K562 (cell line): ENCODE measurements at regions not wholly inside any gene's neighbourhood (a gene's known extent, or its start where the extent isn't known, plus 50 kb on each side); places are given as distances from the start of the nearest gene placed in this dataset.

Source experiments
- BRD9 ChIP-seq: fragments of 450-650 bp; IDR thresholded peaks from 2 replicates; pipeline ENCODE4 v1.6.1; 2018; ENCODE audit warnings: low read depth; ENCODE audit not compliant: partially characterized antibody
- GTF2F1 ChIP-seq: IDR thresholded peaks from 2 replicates; pipeline ENCODE4 v1.6.1; 2011; ENCODE audit warnings: low read depth, low read length, improper control_type of control experiment
- HMGN3 ChIP-seq: IDR thresholded peaks from 2 replicates; pipeline ENCODE4 v1.6.1; 2011; ENCODE audit warnings: borderline replicate concordance, low read depth, mild to moderate bottlenecking, mixed read lengths, low read length; ENCODE audit not compliant: insufficient read length; ENCODE audit errors: extremely low read depth
- JUND ChIP-seq, 2 experiments: IDR thresholded peaks; 2 replicates in 1 of 2; 3 replicates in 1 of 2; pipeline ENCODE4 v1.6.1; 2011; ENCODE audit warnings: borderline replicate concordance in 2 of 2, low read depth in 2 of 2, low read length in 2 of 2, improper control_type of control experiment in 1 of 2, missing biosample characterization in 1 of 2, missing genetic modification characterization in 1 of 2, missing genetic modification reagents in 1 of 2
- MTA3 ChIP-seq: fragments of 450-650 bp; formaldehyde crosslinking; IDR thresholded peaks from 2 replicates; pipeline ENCODE4 v1.6.1; 2017; ENCODE audit warnings: mild to moderate bottlenecking, borderline replicate concordance
- NEUROD1 ChIP-seq: fragments of 150-350 bp; IDR thresholded peaks from 2 replicates; pipeline ENCODE4 v1.6.1; 2014; ENCODE audit warnings: borderline replicate concordance, low read length, low read depth; ENCODE audit not compliant: partially characterized antibody
- NFE2 ChIP-seq: IDR thresholded peaks from 2 replicates; pipeline ENCODE4 v1.6.1; 2014; ENCODE audit warnings: antibody characterized with exemption, low read depth
- POU5F1 ChIP-seq: fragments of 150-350 bp; IDR thresholded peaks from 2 replicates; pipeline ENCODE4 v1.6.1; 2014; ENCODE audit warnings: borderline replicate concordance, low read length, low read depth, mild to moderate bottlenecking; ENCODE audit not compliant: partially characterized antibody
- RBM39 ChIP-seq: fragments of 200-400 bp; formaldehyde crosslinking; optimal IDR thresholded peaks from 2 replicates; pipeline ENCODE3; 2018; ENCODE audit warnings: low read depth, low read length
- RCOR1 ChIP-seq, 2 experiments: IDR thresholded peaks; 2 replicates each; pipeline ENCODE4 v1.6.1; 2012; ENCODE audit warnings: low read depth in 2 of 2, low read length in 2 of 2, borderline replicate concordance in 1 of 2, improper control_type of control experiment in 1 of 2
- YY1 ChIP-seq, 3 experiments: IDR thresholded peaks; 2 replicates each; pipeline ENCODE4 v1.6.1; 2011; ENCODE audit warnings: low read length in 2 of 3, mild to moderate bottlenecking in 2 of 3, moderate library complexity in 2 of 3, borderline replicate concordance in 1 of 3, control low read depth in 1 of 3, low read depth in 1 of 3; ENCODE audit not compliant: insufficient read depth in 3 of 3, insufficient replicate concordance in 2 of 3, control insufficient read depth in 1 of 3, insufficient read length in 1 of 3; ENCODE audit errors: extremely low read depth in 1 of 3
- ZNF507 ChIP-seq: conservative IDR thresholded peaks from 2 replicates; pipeline ENCODE4 v1.6.1; 2017; ENCODE audit warnings: missing genetic modification characterization, missing compliant biosample characterization
- TF ChIP-seq, protein P1 (sequence below), 2 experiments: fragments of 450-650 bp in 1 of 2; sonication (generic) in 1 of 2; formaldehyde crosslinking in 1 of 2; IDR thresholded peaks in 1 of 2; conservative IDR thresholded peaks in 1 of 2; 2 replicates each; pipeline versions ENCODE4 v1.6.1 to v1.8.1; 2016 to 2023; ENCODE audit warnings: mild to moderate bottlenecking in 2 of 2, moderate library complexity in 2 of 2, inconsistent platforms in 1 of 2, missing genetic modification reagents in 1 of 2
- TF ChIP-seq, protein P2 (sequence below): fragments of 250-450 bp; sonication (Bioruptor Pico); IDR thresholded peaks from 2 replicates; pipeline ENCODE4 v1.4.0; 2020; ENCODE audit warnings: mild to moderate bottlenecking, moderate library complexity, borderline replicate concordance
- TF ChIP-seq, protein P3 (sequence below): sonication (generic); formaldehyde crosslinking; IDR thresholded peaks from 2 replicates; pipeline ENCODE4 v1.8.1; 2023; ENCODE audit warnings: mild to moderate bottlenecking, missing genetic modification reagents
- TF ChIP-seq, protein P4 (sequence below): fragments of 450-650 bp; IDR thresholded peaks from 2 replicates; pipeline ENCODE4 v1.6.1; 2017; ENCODE audit warnings: mild to moderate bottlenecking, moderate library complexity

DNA sequence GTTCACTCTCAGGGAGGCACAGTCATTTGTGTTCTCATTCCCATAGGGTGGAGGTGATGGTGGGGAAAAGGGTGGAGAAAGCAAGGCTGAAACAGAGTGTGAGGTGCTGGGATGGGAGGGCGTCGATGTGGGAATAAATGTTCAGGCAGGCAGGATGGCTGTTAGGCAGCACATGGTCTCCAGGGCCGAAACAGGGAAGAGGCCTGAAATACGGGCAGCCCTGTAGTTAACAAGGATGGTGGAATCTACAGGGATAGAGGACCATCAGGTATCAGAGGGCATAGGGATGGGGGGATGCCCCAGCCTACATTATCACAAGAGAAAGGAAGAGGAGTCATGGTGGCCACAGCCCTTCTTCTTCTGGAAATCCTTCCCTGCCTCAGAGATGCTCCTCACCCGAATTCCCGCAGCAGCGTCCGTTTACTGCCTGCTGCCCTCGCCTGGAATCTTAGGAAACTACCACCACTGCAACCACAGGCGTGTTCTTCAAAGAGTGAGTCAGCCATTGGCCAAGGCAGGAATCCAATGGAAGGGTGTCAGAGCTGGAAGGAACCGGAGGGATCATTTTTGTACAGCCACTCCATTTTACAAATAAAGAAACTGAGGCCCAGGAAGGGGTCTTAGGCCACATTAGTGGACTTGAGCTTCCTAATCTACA, 49.7 kb upstream of the POMGNT2 start (continued):
- TF ChIP-seq NFE2 (peak; percentile 39; the same call in 1 of the 2 replicates), JUND (IDR thresholded peaks at IDR 0.05; ENCODE audit: borderline replicate concordance, low read depth, low read length) (peak; percentile 66; the same call in 1 of the 2 replicates), JUND (tag; IDR thresholded peaks at IDR 0.05; ENCODE audit: borderline replicate concordance, low read depth, low read length) (no peak; the same call in 2 of the 3 replicates), NEUROD1 (peak; percentile 18), GTF2F1 (no peak), HMGN3 (no peak), YY1 (IDR thresholded peaks at IDR 0.05; ENCODE audit: borderline replicate concordance in 1 of 3, control insufficient read depth in 1 of 3, extremely low read depth in 1 of 3, insufficient read depth in 3 of 3, insufficient read length in 1 of 3, insufficient replicate concordance in 2 of 3, low read depth in 1 of 3, low read length in 2 of 3) (peak in 1 of 3 experiments; percentile 29), BRD9 (no peak), MTA3 (no peak), ZNF507 (tag) (no peak), RBM39 (no peak), POU5F1 (no peak), RCOR1 (IDR thresholded peaks at IDR 0.05; ENCODE audit: borderline replicate concordance in 1 of 2, low read depth in 2 of 2, low read length in 2 of 2) (0 out of 4 replicates have a peak, but pooled peaks of 1 of the 2 experiments have one; percentile 29)
- TF ChIP-seq, protein P1, sequence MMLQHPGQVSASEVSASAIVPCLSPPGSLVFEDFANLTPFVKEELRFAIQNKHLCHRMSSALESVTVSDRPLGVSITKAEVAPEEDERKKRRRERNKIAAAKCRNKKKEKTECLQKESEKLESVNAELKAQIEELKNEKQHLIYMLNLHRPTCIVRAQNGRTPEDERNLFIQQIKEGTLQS (IDR thresholded peaks at IDR 0.05): no peak
- TF ChIP-seq, protein P1 (CRISPR knock-in tag; conservative IDR thresholded peaks at IDR 0.05): no peak
- TF ChIP-seq, protein P2, sequence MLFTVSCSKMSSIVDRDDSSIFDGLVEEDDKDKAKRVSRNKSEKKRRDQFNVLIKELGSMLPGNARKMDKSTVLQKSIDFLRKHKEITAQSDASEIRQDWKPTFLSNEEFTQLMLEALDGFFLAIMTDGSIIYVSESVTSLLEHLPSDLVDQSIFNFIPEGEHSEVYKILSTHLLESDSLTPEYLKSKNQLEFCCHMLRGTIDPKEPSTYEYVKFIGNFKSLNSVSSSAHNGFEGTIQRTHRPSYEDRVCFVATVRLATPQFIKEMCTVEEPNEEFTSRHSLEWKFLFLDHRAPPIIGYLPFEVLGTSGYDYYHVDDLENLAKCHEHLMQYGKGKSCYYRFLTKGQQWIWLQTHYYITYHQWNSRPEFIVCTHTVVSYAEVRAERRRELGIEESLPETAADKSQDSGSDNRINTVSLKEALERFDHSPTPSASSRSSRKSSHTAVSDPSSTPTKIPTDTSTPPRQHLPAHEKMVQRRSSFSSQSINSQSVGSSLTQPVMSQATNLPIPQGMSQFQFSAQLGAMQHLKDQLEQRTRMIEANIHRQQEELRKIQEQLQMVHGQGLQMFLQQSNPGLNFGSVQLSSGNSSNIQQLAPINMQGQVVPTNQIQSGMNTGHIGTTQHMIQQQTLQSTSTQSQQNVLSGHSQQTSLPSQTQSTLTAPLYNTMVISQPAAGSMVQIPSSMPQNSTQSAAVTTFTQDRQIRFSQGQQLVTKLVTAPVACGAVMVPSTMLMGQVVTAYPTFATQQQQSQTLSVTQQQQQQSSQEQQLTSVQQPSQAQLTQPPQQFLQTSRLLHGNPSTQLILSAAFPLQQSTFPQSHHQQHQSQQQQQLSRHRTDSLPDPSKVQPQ (CRISPR knock-in tag): no peak
- TF ChIP-seq, protein P3, sequence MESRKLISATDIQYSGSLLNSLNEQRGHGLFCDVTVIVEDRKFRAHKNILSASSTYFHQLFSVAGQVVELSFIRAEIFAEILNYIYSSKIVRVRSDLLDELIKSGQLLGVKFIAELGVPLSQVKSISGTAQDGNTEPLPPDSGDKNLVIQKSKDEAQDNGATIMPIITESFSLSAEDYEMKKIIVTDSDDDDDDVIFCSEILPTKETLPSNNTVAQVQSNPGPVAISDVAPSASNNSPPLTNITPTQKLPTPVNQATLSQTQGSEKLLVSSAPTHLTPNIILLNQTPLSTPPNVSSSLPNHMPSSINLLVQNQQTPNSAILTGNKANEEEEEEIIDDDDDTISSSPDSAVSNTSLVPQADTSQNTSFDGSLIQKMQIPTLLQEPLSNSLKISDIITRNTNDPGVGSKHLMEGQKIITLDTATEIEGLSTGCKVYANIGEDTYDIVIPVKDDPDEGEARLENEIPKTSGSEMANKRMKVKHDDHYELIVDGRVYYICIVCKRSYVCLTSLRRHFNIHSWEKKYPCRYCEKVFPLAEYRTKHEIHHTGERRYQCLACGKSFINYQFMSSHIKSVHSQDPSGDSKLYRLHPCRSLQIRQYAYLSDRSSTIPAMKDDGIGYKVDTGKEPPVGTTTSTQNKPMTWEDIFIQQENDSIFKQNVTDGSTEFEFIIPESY (CRISPR knock-in tag): no peak
- TF ChIP-seq, protein P4, sequence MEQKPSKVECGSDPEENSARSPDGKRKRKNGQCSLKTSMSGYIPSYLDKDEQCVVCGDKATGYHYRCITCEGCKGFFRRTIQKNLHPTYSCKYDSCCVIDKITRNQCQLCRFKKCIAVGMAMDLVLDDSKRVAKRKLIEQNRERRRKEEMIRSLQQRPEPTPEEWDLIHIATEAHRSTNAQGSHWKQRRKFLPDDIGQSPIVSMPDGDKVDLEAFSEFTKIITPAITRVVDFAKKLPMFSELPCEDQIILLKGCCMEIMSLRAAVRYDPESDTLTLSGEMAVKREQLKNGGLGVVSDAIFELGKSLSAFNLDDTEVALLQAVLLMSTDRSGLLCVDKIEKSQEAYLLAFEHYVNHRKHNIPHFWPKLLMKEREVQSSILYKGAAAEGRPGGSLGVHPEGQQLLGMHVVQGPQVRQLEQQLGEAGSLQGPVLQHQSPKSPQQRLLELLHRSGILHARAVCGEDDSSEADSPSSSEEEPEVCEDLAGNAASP: no peak
